ENCODE measurements at regions not wholly inside any gene's neighbourhood (a gene's known extent, or its start where the extent isn't known, plus 50 kb on each side); places are given as distances from the start of the nearest gene placed in this dataset.

DNA sequence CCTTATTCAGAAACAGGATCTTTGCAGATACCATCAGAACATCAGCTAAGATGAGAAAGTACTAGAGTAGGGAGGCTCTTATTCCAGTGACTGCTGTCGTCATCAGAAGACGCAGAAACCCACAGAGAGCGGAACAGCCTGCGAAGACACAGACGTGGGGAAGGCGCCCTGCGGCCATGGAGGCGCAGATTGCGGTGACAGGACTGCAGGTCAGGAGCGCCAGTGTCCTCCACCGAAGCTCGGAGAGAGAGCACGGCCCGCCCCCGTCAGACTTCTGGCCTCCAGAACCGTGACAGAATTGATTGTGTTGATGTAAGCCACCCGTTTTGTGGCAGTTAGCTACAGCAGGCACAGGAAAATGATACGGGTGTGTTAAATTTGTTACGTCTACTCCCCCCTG lies 275.5 kb downstream of the EFNB2 start:
- H3K4me3 ChIP-seq = peak overlapping the region; percentile 12 to 13
- intact Hi-C loops (cut with DNase I; ENCODE audit: low total_unique reads) = no loop called here
- TF ChIP-seq POLR2A (IDR thresholded peaks at IDR 0.05) = no peak
- TF ChIP-seq, protein P1, sequence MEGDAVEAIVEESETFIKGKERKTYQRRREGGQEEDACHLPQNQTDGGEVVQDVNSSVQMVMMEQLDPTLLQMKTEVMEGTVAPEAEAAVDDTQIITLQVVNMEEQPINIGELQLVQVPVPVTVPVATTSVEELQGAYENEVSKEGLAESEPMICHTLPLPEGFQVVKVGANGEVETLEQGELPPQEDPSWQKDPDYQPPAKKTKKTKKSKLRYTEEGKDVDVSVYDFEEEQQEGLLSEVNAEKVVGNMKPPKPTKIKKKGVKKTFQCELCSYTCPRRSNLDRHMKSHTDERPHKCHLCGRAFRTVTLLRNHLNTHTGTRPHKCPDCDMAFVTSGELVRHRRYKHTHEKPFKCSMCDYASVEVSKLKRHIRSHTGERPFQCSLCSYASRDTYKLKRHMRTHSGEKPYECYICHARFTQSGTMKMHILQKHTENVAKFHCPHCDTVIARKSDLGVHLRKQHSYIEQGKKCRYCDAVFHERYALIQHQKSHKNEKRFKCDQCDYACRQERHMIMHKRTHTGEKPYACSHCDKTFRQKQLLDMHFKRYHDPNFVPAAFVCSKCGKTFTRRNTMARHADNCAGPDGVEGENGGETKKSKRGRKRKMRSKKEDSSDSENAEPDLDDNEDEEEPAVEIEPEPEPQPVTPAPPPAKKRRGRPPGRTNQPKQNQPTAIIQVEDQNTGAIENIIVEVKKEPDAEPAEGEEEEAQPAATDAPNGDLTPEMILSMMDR (IDR thresholded peaks at IDR 0.05) = no peak
- H3K9me3 ChIP-seq = no peaks in the 10 kb centered on the region
- no peaks in the 10 kb centered on the region for H3K4me1 ChIP-seq
- DNase-seq = no peak
- 82 to 88% methylated on average over 19 of the region's 19 CpGs for WGBS, 2 donors
- H3K36me3 ChIP-seq (ENCODE audit: low read depth, missing control alignments) = no peaks in the 10 kb centered on the region
- H3K27me3 ChIP-seq = no peaks in the 10 kb centered on the region
- H3K27ac ChIP-seq = no peak overlapping the region

DNA sequence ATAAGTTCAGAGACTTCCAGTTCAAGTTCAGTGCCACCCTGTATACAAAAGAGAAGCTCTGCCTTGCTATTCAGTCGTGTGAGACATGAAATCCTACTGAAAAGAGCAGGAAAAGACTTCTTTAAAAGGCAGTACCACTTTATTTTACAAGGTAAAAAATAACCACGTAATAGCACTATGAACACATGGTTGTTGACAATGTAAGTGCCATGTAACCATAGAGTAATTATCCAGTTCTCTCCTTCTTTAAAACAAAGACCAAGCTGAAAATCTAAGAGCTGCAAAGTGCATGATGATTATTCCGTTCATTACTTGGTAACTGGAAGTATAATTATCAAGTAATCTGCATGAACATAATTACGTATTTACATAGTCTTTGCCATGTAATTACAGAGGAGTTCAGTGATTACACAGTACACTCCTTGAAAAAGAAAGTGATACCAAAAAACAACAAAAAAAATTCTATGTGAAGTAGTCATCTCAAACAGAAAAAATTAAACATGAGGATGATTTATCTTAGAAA lies 288.7 kb downstream of the EFNB2 start:
- DNase-seq = no peak
- H3K9me3 ChIP-seq = no peaks in the 10 kb centered on the region
- H3K27ac ChIP-seq = no peak overlapping the region
- no peaks in the 10 kb centered on the region for H3K4me1 ChIP-seq
- no peaks in the 10 kb centered on the region for H3K36me3 ChIP-seq (ENCODE audit: low read depth, missing control alignments)
- H3K4me3 ChIP-seq = no peak overlapping the region
- WGBS, 2 donors = 59 to 67% methylated on average over 4 of the region's 4 CpGs
- no peaks in the 10 kb centered on the region for H3K27me3 ChIP-seq
- intact Hi-C loops (cut with DNase I; ENCODE audit: low total_unique reads) = no loop called here
- no peak for TF ChIP-seq POLR2A (IDR thresholded peaks at IDR 0.05)
- TF ChIP-seq, protein P1 (IDR thresholded peaks at IDR 0.05) = no peak

DNA sequence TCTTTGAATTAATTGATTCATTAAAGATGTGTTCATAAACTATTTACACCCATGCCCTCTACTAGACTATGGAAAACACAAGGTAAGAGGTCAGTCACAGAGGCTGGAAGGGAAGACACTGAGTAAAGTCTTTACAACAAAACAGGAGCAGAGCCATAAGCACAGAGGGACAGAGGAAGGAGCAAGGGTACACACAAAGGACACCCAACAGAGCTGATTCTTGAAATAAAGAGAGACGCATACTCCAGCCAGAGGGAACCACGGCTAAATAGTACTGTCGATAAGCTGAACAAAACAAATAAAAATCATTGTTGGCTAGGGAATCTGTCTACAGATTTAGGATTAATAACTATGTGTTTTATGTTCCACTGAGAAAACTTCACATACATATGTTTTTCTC lies 289.2 kb downstream of the EFNB2 start:
- Histone ChIP-seq H3K9me3 (no peaks in the 10 kb centered on the region), H3K4me3 (no peak overlapping the region), H3K27me3 (no peaks in the 10 kb centered on the region), H3K36me3 (ENCODE audit: low read depth, missing control alignments) (no peaks in the 10 kb centered on the region), H3K27ac (no peak overlapping the region), H3K4me1 (no peaks in the 10 kb centered on the region)
- no peak for DNase-seq
- intact Hi-C loops (cut with DNase I; ENCODE audit: low total_unique reads) = no loop called here
- WGBS, 2 donors = 82 to 83% methylated on average over 3 of the region's 3 CpGs
- TF ChIP-seq, protein P1 (IDR thresholded peaks at IDR 0.05) = no peak
- no peak for TF ChIP-seq POLR2A (IDR thresholded peaks at IDR 0.05)

DNA sequence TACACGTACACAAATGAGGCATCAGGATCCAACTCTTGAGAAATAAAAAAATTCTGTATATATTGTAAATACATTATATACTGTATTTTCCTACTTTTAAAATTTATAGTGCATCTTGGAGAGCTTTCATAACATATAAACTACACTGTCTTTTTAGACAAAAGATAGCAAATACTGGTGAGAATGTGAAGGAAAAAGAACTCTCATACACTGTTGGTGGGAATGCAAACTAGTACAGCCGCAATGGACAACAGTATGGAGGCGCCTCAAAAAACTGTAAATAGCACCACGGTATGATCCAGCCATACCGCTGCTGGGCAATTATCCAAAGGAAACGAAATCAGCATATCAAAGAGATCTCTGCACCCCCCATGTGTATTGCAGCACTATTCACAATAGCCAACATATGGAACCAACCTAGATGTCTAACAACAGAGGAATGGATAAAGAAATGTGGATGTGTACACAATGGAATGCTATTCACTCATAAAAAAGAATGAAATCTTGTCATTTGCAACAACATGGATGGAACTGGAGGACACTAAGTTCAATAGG lies 292.4 kb downstream of the EFNB2 start:
- Histone ChIP-seq H3K27me3 (no peaks in the 10 kb centered on the region), H3K4me1 (no peaks in the 10 kb centered on the region), H3K9me3 (no peaks in the 10 kb centered on the region), H3K36me3 (ENCODE audit: low read depth, missing control alignments) (no peaks in the 10 kb centered on the region), H3K4me3 (no peak overlapping the region), H3K27ac (no peak overlapping the region)
- intact Hi-C loops (cut with DNase I; ENCODE audit: low total_unique reads) = no loop called here
- no peak for DNase-seq
- TF ChIP-seq, protein P1 (IDR thresholded peaks at IDR 0.05) = no peak
- 89 to 92% methylated on average over 6 of the region's 6 CpGs for WGBS, 2 donors
